ENCODE measurements at regions not wholly inside any gene's neighbourhood (a gene's known extent, or its start where the extent isn't known, plus 50 kb on each side); places are given as distances from the start of the nearest gene placed in this dataset.

DNA sequence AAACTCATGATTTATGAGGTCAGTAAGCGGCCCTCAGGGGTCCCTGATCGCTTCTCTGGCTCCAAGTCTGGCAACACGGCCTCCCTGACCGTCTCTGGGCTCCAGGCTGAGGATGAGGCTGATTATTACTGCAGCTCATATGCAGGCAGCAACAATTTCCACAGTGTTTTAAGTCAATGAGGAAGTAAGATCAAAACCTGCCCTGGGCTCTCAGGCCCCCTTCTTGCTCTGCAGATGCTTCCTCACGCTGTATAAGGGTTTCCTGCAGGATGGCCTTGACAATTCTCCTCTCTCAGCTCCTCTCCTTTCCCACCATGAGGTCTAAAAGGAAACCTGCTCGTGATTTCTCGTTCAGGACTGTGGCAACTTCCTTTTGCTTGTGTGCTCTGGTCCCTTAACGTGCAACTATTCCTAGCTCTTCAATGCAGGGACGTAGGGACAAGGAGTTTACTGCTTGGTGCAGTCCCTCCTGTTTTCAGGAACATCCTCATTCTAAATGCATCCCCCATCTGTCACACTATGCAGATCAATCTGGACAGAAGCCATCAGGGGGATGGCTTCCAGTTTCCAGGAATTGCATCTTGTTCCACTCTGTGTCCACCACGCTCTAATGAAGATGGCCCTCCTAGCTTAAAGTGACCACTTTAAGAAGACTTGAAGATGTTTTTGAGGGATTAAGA, 64.3 kb upstream of the IGLL5 start:
- CTCF ChIA-PET, result interaction anchor here (1.2 to 1.3 kb wide), 2 partner anchors 25 to 35 kb away, joined by 3 read pairs; no protein-coding TSS in a partner anchor
- POLR2A ChIA-PET, result no interaction called here
- Histone ChIP-seq H3K36me3 (ENCODE audit: control insufficient read depth, insufficient read depth, low read length) (no peaks in the 10 kb centered on the region), H3K27me3 (ENCODE audit: control insufficient read depth, insufficient read depth, low read length) (0 out of 2 replicates have a peak, but pooled peaks cover 2% of the 10 kb centered on the region), H3K4me3 (ENCODE audit: low read depth, low read length) (no peak overlapping the region)
- no peak for DNase-seq (ENCODE audit: low read depth)
- TF ChIP-seq, protein P1, sequence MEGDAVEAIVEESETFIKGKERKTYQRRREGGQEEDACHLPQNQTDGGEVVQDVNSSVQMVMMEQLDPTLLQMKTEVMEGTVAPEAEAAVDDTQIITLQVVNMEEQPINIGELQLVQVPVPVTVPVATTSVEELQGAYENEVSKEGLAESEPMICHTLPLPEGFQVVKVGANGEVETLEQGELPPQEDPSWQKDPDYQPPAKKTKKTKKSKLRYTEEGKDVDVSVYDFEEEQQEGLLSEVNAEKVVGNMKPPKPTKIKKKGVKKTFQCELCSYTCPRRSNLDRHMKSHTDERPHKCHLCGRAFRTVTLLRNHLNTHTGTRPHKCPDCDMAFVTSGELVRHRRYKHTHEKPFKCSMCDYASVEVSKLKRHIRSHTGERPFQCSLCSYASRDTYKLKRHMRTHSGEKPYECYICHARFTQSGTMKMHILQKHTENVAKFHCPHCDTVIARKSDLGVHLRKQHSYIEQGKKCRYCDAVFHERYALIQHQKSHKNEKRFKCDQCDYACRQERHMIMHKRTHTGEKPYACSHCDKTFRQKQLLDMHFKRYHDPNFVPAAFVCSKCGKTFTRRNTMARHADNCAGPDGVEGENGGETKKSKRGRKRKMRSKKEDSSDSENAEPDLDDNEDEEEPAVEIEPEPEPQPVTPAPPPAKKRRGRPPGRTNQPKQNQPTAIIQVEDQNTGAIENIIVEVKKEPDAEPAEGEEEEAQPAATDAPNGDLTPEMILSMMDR (IDR thresholded peaks at IDR 0.05; ENCODE audit: insufficient read depth, low read depth, low read length), result no peak

DNA sequence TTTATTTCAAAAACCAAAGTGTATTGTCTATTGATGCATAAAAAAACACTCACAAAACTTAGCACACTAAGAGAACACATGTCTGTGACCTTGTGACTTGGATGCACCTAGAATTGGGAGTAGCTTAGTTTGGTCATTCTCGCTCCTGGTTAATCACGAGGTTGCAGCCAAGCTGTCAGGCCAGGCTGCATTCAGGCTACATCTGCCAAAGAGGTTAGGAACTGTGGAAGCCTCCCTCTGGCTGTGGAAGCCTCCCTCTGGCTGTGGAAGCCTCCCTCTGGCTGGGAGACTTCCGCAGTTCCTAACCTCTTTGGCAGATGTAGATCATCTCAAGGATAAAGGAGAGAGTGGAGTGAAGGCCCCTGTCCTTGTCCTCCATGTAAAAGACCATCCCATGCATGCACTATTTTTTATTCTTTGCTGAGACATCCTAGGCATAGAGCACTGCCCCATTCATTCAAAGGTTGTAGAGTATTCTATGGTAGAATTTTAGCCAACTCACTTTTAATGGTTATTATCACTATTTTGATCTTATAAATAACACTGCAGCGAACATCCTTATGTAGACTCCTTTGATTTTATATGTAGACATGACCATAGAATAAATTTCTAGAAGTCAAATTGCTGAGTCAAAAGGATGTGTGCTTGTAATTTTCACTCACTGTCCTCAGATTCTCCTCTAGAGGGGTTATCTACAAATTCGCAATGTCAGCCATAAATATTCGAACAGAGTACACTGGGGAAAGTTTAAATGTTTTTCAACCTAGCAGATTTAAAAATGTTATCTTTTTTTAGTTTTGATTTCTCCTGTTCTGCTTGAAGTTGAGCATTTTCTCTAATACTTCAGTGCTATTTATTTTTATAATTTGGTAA, 63.0 kb upstream of the IGLL5 start:
- DNase-seq (ENCODE audit: low read depth), result no peak
- TF ChIP-seq, protein P1 (IDR thresholded peaks at IDR 0.05; ENCODE audit: insufficient read depth, low read depth, low read length), result no peak
- Histone ChIP-seq H3K36me3 (ENCODE audit: control insufficient read depth, insufficient read depth, low read length) (no peaks in the 10 kb centered on the region), H3K4me3 (ENCODE audit: low read depth, low read length) (no peak overlapping the region), H3K27me3 (ENCODE audit: control insufficient read depth, insufficient read depth, low read length) (0 out of 2 replicates have a peak, but pooled peaks cover 2% of the 10 kb centered on the region)
- ChIA-PET POLR2A (no interaction called here), CTCF (interaction anchor here (1.2 to 1.3 kb wide), 2 partner anchors 24 to 37 kb away, joined by 3 read pairs; no protein-coding TSS in a partner anchor)

DNA sequence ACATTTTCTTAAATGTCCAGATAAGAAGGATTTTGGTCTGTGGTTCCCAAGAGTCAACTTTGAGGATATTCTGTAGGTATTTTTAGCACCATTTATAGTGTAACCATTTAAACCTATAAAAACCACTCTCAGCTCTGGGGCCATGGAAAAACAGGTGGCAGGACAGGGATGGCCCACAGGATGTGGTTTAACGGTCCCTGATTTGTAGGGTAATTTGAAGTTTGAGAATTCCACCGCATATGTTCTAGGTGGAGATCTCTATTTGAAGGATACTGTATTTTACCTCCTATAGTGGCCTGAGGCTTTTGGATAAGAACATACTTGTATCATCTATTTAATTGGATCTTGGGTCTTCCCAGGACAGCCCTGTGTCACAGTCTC, 62.4 kb upstream of the IGLL5 start:
- no peak for DNase-seq (ENCODE audit: low read depth)
- CTCF ChIA-PET, result no interaction called here
- Histone ChIP-seq H3K36me3 (ENCODE audit: control insufficient read depth, insufficient read depth, low read length) (no peaks in the 10 kb centered on the region), H3K27me3 (ENCODE audit: control insufficient read depth, insufficient read depth, low read length) (0 out of 2 replicates have a peak, but pooled peaks cover 2% of the 10 kb centered on the region), H3K4me3 (ENCODE audit: low read depth, low read length) (no peak overlapping the region)
- TF ChIP-seq, protein P1 (IDR thresholded peaks at IDR 0.05; ENCODE audit: insufficient read depth, low read depth, low read length), result no peak
- POLR2A ChIA-PET, result no interaction called here

DNA sequence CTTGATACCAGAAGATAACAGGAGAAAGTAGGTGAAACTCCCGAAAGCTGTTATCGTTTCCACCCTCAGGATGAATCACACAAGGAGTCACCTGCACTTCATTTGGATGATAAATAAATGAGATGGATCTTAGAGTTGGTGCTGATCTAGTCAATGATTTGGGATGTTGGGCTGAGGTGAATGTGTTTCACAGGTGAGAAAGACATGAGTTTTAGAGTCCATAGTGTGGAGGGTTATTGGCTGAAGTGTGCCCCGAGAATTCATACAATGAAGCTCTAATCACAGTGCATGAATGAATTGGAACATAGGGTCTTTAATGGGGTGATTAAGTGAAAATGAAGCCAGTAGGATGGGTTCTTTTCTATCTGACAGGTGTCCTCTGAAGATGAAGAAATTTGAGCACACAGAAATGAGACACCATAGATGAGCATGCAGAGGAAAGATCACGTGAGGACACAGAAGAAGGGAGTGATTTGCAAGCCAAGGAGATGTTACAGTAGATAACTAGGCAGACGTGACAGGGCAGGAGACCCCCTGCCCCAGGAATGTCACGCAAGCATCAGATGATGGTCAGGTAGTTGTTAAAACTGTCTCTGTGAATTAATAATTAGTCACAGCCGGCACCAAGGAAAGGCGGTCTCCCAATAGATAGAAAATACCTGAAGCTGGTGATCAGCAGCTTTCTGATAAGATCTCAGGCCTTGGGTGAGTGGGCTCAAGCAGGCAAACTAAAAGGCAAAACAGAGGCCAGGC, 60.3 kb upstream of the IGLL5 start:
- ChIA-PET CTCF (interaction anchor here (0.8 to 1.0 kb wide), 2 partner anchors 15 to 21 kb away, joined by 3 to 4 read pairs; no protein-coding TSS in a partner anchor), POLR2A (no interaction called here)
- Histone ChIP-seq H3K27me3 (ENCODE audit: control insufficient read depth, insufficient read depth, low read length) (0 out of 2 replicates have a peak, but pooled peaks cover 2% of the 10 kb centered on the region), H3K36me3 (ENCODE audit: control insufficient read depth, insufficient read depth, low read length) (no peaks in the 10 kb centered on the region), H3K4me3 (ENCODE audit: low read depth, low read length) (no peak overlapping the region)
- TF ChIP-seq, protein P1 (IDR thresholded peaks at IDR 0.05; ENCODE audit: insufficient read depth, low read depth, low read length), result no peak
- DNase-seq (ENCODE audit: low read depth), result no peak
